ENCODE measurements at regions not wholly inside any gene's neighbourhood (a gene's known extent, or its start where the extent isn't known, plus 50 kb on each side); places are given as distances from the start of the nearest gene placed in this dataset.
"Not testable (repeated sequence)": the region's sequence is repeated elsewhere in the genome, so short reads cannot be mapped to it uniquely, and the experiment has no call there.

- no peak overlapping the region for H3K4me3 ChIP-seq
- H3K9me3 ChIP-seq, result no peaks in the 10 kb centered on the region
- DNase-seq (ENCODE audit: low spot score), result no peak
- H3K27ac ChIP-seq, result no peak overlapping the region
- TF ChIP-seq CTCF (IDR thresholded peaks at IDR 0.05), result no peak
- no peaks in the 10 kb centered on the region for H3K27me3 ChIP-seq
- H3K4me1 ChIP-seq, result no peaks in the 10 kb centered on the region
- no peaks in the 10 kb centered on the region for H3K36me3 ChIP-seq
Measured at GRCh38 chr2:16088802-16089112, 148.4 kb downstream of the MYCN start.

GRCh38 chr2:16088035-16088801 is 147.9 kb downstream of the MYCN start:
- H3K27ac ChIP-seq, result no peak overlapping the region
- TF ChIP-seq CTCF (IDR thresholded peaks at IDR 0.05), result no peak
- no peak overlapping the region for H3K4me3 ChIP-seq
- no peak for DNase-seq (ENCODE audit: low spot score)
- H3K27me3 ChIP-seq, result no peaks in the 10 kb centered on the region
- H3K36me3 ChIP-seq, result no peaks in the 10 kb centered on the region
- no peaks in the 10 kb centered on the region for H3K9me3 ChIP-seq
- no peaks in the 10 kb centered on the region for H3K4me1 ChIP-seq

- H3K27ac ChIP-seq; H3K4me1 ChIP-seq; DNase-seq (ENCODE audit: low spot score); H3K9me3 ChIP-seq; H3K36me3 ChIP-seq; H3K27me3 ChIP-seq; H3K4me3 ChIP-seq: not testable (repeated sequence)
Measured at GRCh38 chr2:16086136-16086535, 145.8 kb downstream of the MYCN start.

- H3K36me3 ChIP-seq, result no peaks in the 10 kb centered on the region
- no peaks in the 10 kb centered on the region for H3K4me1 ChIP-seq
- no peak for TF ChIP-seq CTCF (IDR thresholded peaks at IDR 0.05)
- DNase-seq (ENCODE audit: low spot score), result no peak
- H3K4me3 ChIP-seq, result no peak overlapping the region
- no peak overlapping the region for H3K27ac ChIP-seq
- H3K9me3 ChIP-seq, result no peaks in the 10 kb centered on the region
- H3K27me3 ChIP-seq, result no peaks in the 10 kb centered on the region
Measured at GRCh38 chr2:16085073-16085472, 144.7 kb downstream of the MYCN start.

- no peak for DNase-seq (ENCODE audit: low spot score)
- Histone ChIP-seq H3K27me3 (no peaks in the 10 kb centered on the region), H3K27ac (no peak overlapping the region), H3K4me1 (no peaks in the 10 kb centered on the region), H3K4me3 (no peak overlapping the region), H3K9me3 (no peaks in the 10 kb centered on the region), H3K36me3 (no peaks in the 10 kb centered on the region)
- no peak for TF ChIP-seq CTCF (IDR thresholded peaks at IDR 0.05)
Measured at GRCh38 chr2:16084274-16084673, 143.9 kb downstream of the MYCN start.

GRCh38 chr2:16082276-16082675 is 141.9 kb downstream of the MYCN start:
- H3K36me3 ChIP-seq, result no peaks in the 10 kb centered on the region
- no peak for TF ChIP-seq CTCF (IDR thresholded peaks at IDR 0.05)
- DNase-seq (ENCODE audit: low spot score), result no peak

More at GRCh38 chr2:16082276-16082675, 141.9 kb downstream of the MYCN start:
- no peak overlapping the region for H3K4me3 ChIP-seq
- no peaks in the 10 kb centered on the region for H3K4me1 ChIP-seq
- no peak overlapping the region for H3K27ac ChIP-seq
- H3K27me3 ChIP-seq, result no peaks in the 10 kb centered on the region
- H3K9me3 ChIP-seq, result no peaks in the 10 kb centered on the region
